Activated CD4-positive, alpha-beta memory T cell treated with anti-CD3 and anti-CD28 coated beads, Interleukin-2, amount 10 ng/mL, durations not matched to agents 7 days and 5 days (primary cell): ENCODE measurements at regions not wholly inside any gene's neighbourhood (a gene's known extent, or its start where the extent isn't known, plus 50 kb on each side); places are given as distances from the start of the nearest gene placed in this dataset.
"Not testable (repeated sequence)": the region's sequence is repeated elsewhere in the genome, so short reads cannot be mapped to it uniquely, and the experiment has no call there.

ENCODE experiments used
- CTCF ChIA-PET: fragments of 350-600 bp; sonication (Branson Sonifier 250); formaldehyde crosslinking; loops from one replicate; lab custom pipeline; 2021; ENCODE audit warnings: antibody characterized with exemption, inconsistent platforms; lab: Charles Lee
- POLR2A ChIA-PET: fragments of 350-600 bp; sonication (Branson Sonifier 250); formaldehyde crosslinking; loops from one replicate; lab custom pipeline; 2021; ENCODE audit warnings: antibody characterized with exemption; lab: Charles Lee
- DNase-seq: peaks from one replicate; pipeline ENCODE4 v3.0.0-alpha.2; 2020
- H3K27ac Mint-ChIP-seq: one replicate; pipeline ENCODE4 v1.8.0; 2021; ENCODE audit warnings: mild to moderate bottlenecking, mixed read lengths
- H3K27me3 Mint-ChIP-seq: one replicate; pipeline ENCODE4 v1.8.0; 2021; ENCODE audit warnings: mixed read lengths
- H3K36me3 Mint-ChIP-seq: one replicate; pipeline ENCODE4 v1.8.0; 2021; ENCODE audit warnings: low read depth, mixed read lengths
- H3K4me1 Mint-ChIP-seq: one replicate; pipeline ENCODE4 v1.8.0; 2021; ENCODE audit warnings: mixed read lengths
- H3K4me3 Mint-ChIP-seq: one replicate; pipeline ENCODE4 v1.8.0; 2021; ENCODE audit warnings: mild to moderate bottlenecking, mixed read lengths
- H3K9me3 Mint-ChIP-seq: one replicate; pipeline ENCODE4 v1.8.0; 2021; ENCODE audit warnings: mixed read lengths

- no peaks in the 10 kb centered on the region for H3K4me1 Mint-ChIP-seq
- H3K9me3 Mint-ChIP-seq: peaks cover 7% of the 10 kb centered on the region
- H3K27me3 Mint-ChIP-seq: no peaks in the 10 kb centered on the region
- H3K27ac Mint-ChIP-seq: no peak overlapping the region
- DNase-seq: no peak
- ChIA-PET POLR2A (no interaction called here), CTCF (no interaction called here)
- no peaks in the 10 kb centered on the region for H3K36me3 Mint-ChIP-seq
- no peak overlapping the region for H3K4me3 Mint-ChIP-seq
Observed at GRCh38 chr3:166900866-166901577, 479.1 kb downstream of the ZBBX start.

GRCh38 chr3:166897811-166898210 lies 482.3 kb downstream of the ZBBX start:
- Mint-ChIP-seq H3K4me1 (no peaks in the 10 kb centered on the region), H3K4me3 (no peak overlapping the region), H3K36me3 (no peaks in the 10 kb centered on the region), H3K27me3 (no peaks in the 10 kb centered on the region), H3K9me3 (peaks cover 4% of the 10 kb centered on the region), H3K27ac (no peak overlapping the region)
- POLR2A ChIA-PET: no interaction called here
- CTCF ChIA-PET: no interaction called here
- no peak for DNase-seq

- no peaks in the 10 kb centered on the region for H3K36me3 Mint-ChIP-seq
- H3K4me3 Mint-ChIP-seq: no peak overlapping the region
- POLR2A ChIA-PET: no interaction called here
- no peak overlapping the region for H3K27ac Mint-ChIP-seq
- peaks cover 3% of the 10 kb centered on the region for H3K9me3 Mint-ChIP-seq
- CTCF ChIA-PET: no interaction called here
- H3K4me1 Mint-ChIP-seq: no peaks in the 10 kb centered on the region
- H3K27me3 Mint-ChIP-seq: no peaks in the 10 kb centered on the region
- no peak for DNase-seq
Observed at GRCh38 chr3:166889241-166889640, 490.9 kb downstream of the ZBBX start.

- H3K27ac Mint-ChIP-seq: no peak overlapping the region
- H3K36me3 Mint-ChIP-seq: no peaks in the 10 kb centered on the region
- ChIA-PET POLR2A (no interaction called here), CTCF (no interaction called here)
- H3K9me3 Mint-ChIP-seq: no peaks in the 10 kb centered on the region
- H3K4me1 Mint-ChIP-seq: no peaks in the 10 kb centered on the region
- no peak for DNase-seq
- no peak overlapping the region for H3K4me3 Mint-ChIP-seq
- H3K27me3 Mint-ChIP-seq: no peaks in the 10 kb centered on the region
Observed at GRCh38 chr3:166879661-166880060, 500.4 kb downstream of the ZBBX start.

DNA sequence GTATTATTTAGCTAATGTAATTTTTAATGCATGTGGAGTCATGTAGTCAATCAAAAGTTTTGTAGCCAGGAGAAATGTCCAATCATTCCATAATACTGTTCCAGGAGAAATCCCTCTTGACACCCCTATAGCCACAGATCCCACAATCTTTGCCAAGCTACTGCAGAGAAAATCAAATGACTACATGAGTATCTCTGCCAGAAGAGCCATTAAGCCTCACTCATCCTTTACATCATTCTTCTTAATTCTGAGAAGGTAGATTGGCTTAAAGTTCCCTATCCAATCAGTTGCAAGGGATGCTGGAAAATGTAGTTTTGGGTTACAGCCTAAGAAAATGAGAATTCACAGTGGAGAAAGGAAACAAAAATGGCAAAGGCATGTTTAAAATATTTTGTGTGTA lies 502.1 kb downstream of the ZBBX start:
- no peaks in the 10 kb centered on the region for H3K36me3 Mint-ChIP-seq
- no peak for DNase-seq
- H3K4me1 Mint-ChIP-seq: no peaks in the 10 kb centered on the region
- no peak overlapping the region for H3K4me3 Mint-ChIP-seq
- ChIA-PET POLR2A (no interaction called here), CTCF (no interaction called here)
- no peak overlapping the region for H3K27ac Mint-ChIP-seq
- no peaks in the 10 kb centered on the region for H3K27me3 Mint-ChIP-seq
- H3K9me3 Mint-ChIP-seq: peaks cover 3% of the 10 kb centered on the region

DNA sequence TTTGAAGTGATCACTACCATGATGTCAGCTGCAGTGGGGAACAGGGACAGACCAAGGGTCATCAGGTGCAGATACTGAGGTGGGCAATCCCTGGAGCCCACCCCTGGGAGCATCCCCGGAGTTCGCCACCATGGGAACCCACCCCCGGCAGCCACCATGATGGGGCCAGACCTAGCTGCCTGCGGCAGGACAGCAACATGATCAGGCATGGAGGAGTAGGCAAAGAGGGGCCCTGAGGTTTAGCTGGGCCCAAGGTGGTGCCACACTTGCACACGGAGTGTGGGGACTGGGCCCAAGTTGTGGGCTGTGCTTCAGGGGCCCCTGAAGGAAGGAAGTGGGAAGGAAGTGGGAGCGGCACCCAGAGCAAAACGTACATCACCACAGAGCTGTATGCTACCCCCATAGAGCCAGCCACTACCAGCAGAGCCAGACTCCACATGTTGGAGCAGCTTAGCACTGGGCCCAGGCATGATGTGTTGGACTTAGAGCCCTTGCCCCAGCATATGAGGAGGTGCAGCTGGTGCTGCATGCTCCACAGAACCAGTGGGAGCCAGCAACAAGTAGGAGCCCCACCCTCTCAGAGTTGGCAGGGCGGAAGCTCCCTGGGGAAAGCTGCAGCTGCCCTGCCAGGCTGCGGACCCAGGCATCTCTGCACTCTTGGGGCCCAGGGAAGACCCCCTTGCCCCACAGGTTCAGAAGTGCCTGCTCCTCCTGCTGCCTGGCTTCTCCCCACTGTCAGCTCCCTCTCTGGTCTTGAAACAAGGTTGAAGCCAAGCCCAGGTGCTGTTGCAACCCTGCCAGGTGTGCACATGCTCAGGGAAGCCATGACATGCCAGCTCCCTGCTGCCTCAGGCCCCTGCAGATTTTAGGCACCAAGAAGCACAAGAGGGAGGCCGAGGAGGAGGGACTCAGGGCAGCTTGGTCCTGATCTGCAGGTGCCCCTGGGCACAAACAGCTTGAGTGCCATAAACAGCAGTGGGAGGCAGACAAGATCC lies 515.3 kb downstream of the ZBBX start:
- CTCF ChIA-PET: no interaction called here
- no peaks in the 10 kb centered on the region for H3K4me1 Mint-ChIP-seq

DNA sequence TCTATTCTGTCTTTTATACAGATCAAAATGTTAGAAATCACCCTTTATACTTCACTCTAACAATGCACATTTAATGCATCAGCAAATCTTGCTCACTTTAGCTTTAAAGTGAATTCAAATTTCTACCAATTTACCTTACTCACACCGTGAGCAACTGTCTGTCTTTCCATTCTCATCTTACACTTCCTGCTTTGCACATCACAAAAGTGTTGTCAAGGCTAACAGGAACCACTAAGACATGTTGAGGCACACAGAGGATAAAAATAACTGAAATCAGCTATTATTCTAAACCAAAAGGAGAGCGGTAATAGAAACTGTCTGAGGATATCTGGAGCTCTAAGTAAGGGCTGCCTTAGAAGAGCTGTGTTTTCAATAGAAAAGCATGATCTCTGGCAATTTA lies 519.9 kb downstream of the ZBBX start:
- H3K27me3 Mint-ChIP-seq: no peaks in the 10 kb centered on the region
- ChIA-PET CTCF (interaction anchor here (0.7 kb wide), 1 partner anchor 1673 kb away, joined by 3 read pairs; no protein-coding TSS in a partner anchor), POLR2A (no interaction called here)
- no peaks in the 10 kb centered on the region for H3K36me3 Mint-ChIP-seq
- no peak overlapping the region for H3K27ac Mint-ChIP-seq
- no peaks in the 10 kb centered on the region for H3K4me1 Mint-ChIP-seq
- no peak for DNase-seq
- H3K9me3 Mint-ChIP-seq: no peaks in the 10 kb centered on the region
- H3K4me3 Mint-ChIP-seq: no peak overlapping the region

More for the DNA sequence above, 515.3 kb downstream of the ZBBX start:
- Mint-ChIP-seq H3K9me3 (peaks cover 9% of the 10 kb centered on the region), H3K4me3 (no peak overlapping the region), H3K36me3 (no peaks in the 10 kb centered on the region), H3K27ac (no peak overlapping the region), H3K27me3 (no peaks in the 10 kb centered on the region)
- POLR2A ChIA-PET: no interaction called here
- DNase-seq: no peak

- Mint-ChIP-seq H3K27me3 (no peaks in the 10 kb centered on the region), H3K4me1 (no peaks in the 10 kb centered on the region), H3K27ac (no peak overlapping the region), H3K4me3 (no peak overlapping the region), H3K9me3 (peaks cover 3% of the 10 kb centered on the region), H3K36me3 (no peaks in the 10 kb centered on the region)
- no peak for DNase-seq
- ChIA-PET CTCF (no interaction called here), POLR2A (no interaction called here)
Observed at GRCh38 chr3:166844329-166844728, 535.8 kb downstream of the ZBBX start.

DNA sequence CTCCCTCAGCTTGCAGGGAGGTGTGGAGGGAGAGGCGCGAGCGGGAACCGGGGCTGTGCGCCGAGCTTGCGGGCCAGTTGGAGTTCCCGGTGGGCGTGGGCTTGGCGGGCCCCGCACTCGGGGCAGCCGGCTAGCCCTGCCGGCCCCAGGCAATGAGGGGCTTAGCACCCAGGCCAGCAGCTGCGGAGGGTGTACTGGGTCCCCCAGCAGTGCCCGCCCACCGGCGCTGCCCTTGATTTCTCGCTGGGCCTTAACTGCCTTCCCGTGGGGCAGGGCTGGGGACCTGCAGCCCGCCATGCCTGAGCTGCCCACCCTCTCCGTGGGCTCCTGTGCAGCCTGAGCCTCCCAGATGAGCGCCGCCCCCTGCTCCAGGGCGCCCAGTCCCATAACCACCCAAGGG lies 537.3 kb downstream of the ZBBX start:
- H3K4me1 Mint-ChIP-seq, DNase-seq, H3K27me3 Mint-ChIP-seq, H3K36me3 Mint-ChIP-seq, H3K9me3 Mint-ChIP-seq, H3K27ac Mint-ChIP-seq, H3K4me3 Mint-ChIP-seq, POLR2A ChIA-PET, CTCF ChIA-PET: not testable (repeated sequence)

DNA sequence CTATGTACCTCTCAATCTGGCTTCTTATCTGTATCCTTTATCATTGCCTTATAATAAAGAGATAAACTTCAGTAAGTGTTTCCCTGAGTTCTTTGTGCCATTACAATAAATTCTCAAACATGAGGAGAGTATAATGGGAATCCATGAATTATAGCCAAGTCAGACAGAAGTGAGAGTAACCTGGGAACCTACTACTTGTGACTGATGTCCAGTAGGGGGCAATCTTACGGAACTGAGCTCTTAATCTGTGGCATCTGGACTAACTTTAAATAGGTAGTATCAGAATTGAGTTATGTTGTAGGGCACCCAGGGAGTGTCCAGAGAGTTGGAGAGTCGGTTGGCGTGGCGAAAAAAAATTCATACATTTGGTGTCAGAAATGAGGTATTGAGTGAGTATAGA lies 542.6 kb downstream of the ZBBX start:
- Mint-ChIP-seq H3K4me1 (no peaks in the 10 kb centered on the region), H3K27ac (no peak overlapping the region), H3K9me3 (no peaks in the 10 kb centered on the region), H3K27me3 (no peaks in the 10 kb centered on the region), H3K36me3 (no peaks in the 10 kb centered on the region), H3K4me3 (no peak overlapping the region)
- no peak for DNase-seq
- POLR2A ChIA-PET: no interaction called here
- CTCF ChIA-PET: interaction anchor here (0.8 kb wide), 1 partner anchor 19 kb away, joined by 3 read pairs; no protein-coding TSS in a partner anchor

GRCh38 chr3:166836836-166837235 lies 543.3 kb downstream of the ZBBX start:
- Mint-ChIP-seq H3K27me3 (no peaks in the 10 kb centered on the region), H3K36me3 (no peaks in the 10 kb centered on the region), H3K27ac (no peak overlapping the region), H3K4me3 (no peak overlapping the region), H3K4me1 (no peaks in the 10 kb centered on the region), H3K9me3 (no peaks in the 10 kb centered on the region)
- ChIA-PET POLR2A (no interaction called here), CTCF (no interaction called here)
- no peak for DNase-seq

GRCh38 chr3:166829896-166830295 lies 550.2 kb downstream of the ZBBX start:
- ChIA-PET CTCF (no interaction called here), POLR2A (no interaction called here)
- Mint-ChIP-seq H3K4me3 (no peak overlapping the region), H3K27ac (no peak overlapping the region), H3K36me3 (no peaks in the 10 kb centered on the region), H3K27me3 (no peaks in the 10 kb centered on the region), H3K9me3 (peaks cover 9% of the 10 kb centered on the region), H3K4me1 (no peaks in the 10 kb centered on the region)
- DNase-seq: no peak

GRCh38 chr3:166818464-166818863 lies 561.6 kb downstream of the ZBBX start:
- H3K27ac Mint-ChIP-seq: no peak overlapping the region
- no peaks in the 10 kb centered on the region for H3K36me3 Mint-ChIP-seq
- ChIA-PET CTCF (interaction anchor here (1.2 kb wide), 1 partner anchor 19 kb away, joined by 3 read pairs; no protein-coding TSS in a partner anchor), POLR2A (no interaction called here)
- H3K4me3 Mint-ChIP-seq: no peak overlapping the region
- no peaks in the 10 kb centered on the region for H3K4me1 Mint-ChIP-seq
- DNase-seq: no peak
- no peaks in the 10 kb centered on the region for H3K27me3 Mint-ChIP-seq
- H3K9me3 Mint-ChIP-seq: peaks cover 8% of the 10 kb centered on the region
